Ecto neural progenitor cell (in vitro differentiated cells): ENCODE measurements at regions not wholly inside any gene's neighbourhood (a gene's known extent, or its start where the extent isn't known, plus 50 kb on each side); places are given as distances from the start of the nearest gene placed in this dataset.
"Not testable (repeated sequence)": the region's sequence is repeated elsewhere in the genome, so short reads cannot be mapped to it uniquely, and the experiment has no call there.

ENCODE experiments used
- DNase-seq: peaks from one replicate; pipeline ENCODE4 v3.0.0-alpha.2; 2018; ENCODE audit warnings: low spot score

DNA sequence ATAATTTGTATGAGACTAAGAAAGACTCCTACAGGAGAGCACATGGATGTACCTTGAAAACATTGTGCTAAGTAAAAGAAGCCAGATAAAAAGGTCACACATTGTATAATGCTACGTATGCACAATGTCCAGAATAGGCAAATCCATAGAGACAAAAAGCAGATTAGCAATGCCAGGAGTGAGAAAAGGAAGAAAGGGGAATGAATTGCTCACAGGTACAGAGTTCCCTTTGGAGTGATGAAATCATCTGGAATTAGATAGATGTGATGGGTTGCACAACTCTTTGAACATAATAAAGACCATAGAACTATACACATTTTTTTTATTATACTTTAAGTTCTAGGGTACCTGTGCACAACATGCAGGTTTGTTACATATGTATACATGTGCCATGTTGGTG lies 1218.9 kb upstream of the TMEM132C start:
- no peak for DNase-seq

- not testable (repeated sequence) for DNase-seq
Observed at GRCh38 chr12:127048525-127048924, 1218.4 kb upstream of the TMEM132C start.

DNA sequence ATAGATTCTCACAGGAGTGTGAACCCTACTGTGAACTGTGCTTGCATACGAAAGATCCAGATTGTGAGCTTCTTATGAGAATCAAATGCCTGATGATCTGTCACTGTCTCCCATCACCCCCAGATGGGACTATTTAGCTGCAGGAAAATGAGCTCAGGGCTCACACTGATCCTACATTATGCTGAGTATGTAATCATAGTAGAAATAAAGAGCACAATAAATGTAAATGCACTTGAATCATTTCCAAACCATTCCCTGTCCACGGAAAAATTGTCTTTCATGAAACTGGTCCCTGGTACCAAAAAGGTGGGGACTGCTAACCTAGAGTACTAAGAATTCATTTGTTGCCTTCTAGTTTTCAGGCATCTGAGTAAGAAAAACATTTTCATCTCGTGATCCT lies 1215.8 kb upstream of the TMEM132C start:
- DNase-seq, result no peak

DNA sequence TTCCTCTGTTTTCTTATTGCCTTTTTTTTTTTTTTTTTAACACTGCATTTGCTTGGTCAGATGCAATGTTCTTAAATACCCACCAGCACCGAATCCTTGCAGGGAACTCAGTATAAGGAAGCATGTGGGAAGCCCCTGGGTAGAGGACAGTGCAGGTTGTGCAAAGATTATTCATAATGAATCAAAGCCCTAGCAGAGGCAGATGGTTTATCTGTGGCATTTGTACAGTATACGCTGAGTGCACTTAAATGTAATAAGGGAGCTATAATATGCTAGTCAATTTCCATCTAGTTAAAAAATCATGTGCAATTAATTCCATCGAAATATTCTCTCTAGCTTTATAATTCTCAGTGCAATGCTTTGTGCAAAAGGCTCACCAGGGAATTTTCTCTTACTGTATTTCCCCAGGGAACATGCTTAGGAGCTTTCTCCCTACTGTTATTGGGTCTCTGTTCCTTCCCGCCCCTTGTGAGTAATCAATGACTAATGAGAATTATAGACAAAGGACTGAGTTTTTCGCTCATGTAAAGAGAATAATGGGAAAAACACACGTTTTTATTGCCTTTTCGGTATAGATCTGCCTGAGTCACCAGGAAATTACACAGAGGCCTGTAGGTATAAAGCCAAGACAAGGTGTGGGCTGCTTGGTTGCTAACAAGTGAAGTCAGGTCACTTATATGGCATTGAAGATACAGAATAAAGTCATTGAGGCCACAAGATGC lies 1214.3 kb upstream of the TMEM132C start:
- DNase-seq, result no peak

DNA sequence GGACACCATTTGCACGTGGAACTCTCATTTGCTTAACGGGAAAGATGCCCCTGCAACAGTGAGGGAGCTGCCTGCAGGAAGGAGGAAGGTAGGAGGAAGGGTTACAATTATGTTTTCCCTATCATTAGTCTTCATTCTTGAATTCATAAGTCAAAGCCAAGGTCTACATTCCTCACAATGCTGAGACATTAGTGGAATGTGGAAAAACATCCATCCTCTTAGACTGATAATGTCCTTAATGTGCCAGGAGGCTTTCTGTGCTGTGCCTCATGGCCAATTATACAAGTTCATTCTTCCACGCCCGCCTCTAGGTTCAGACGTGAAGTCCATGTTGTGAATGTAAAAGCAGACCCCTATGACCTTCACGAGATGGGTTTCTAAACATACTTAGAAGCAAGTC lies 1212.4 kb upstream of the TMEM132C start:
- DNase-seq, result no peak

DNA sequence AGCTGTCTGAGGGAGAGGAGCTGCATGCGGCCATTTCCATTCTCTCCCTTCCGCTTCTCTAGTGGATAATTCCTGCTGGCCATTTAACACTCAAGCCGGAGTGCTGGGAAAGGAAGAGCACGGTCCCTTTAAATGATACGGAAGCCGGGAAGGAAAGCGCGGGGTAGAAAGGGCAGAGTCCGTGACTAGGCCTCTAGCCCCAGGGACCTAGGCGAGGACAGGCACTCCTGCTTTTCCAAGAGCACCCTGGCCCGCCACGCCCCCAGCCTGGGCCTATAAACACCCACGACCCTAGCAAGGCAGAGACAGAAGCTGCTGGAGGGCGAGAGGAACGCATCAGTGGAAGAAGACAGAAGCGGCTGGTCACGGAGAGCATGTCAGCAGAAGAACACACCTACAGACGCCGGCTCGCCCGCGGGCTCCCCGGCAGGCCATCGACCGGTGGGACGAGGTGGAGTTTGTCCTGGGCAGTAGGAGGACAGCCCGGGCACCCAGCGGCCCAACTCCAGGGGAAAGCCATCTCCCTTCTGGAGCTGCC lies 1206.6 kb upstream of the TMEM132C start:
- DNase-seq, result no peak

DNA sequence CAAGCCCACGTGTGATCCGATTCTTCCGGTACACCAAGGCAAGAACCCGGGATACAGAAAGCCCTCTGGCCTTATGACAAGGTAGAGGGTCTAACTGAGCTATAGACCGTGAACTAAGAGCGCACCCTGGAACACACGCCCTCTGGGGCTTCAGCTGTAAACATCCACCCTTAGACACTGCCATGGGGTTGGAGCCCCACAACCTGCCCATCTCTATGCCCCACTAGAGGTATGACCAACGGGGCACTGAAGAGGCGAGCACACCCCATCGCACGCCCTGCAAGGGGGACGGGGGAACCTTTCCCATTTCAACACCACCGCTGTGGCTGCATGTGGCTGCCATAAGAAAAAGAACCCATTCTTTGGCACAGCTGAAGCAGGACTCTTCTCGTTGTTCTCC lies 1206.0 kb upstream of the TMEM132C start:
- DNase-seq, result no peak

- DNase-seq, result no peak
Observed at GRCh38 chr12:127063339-127064072, 1203.5 kb upstream of the TMEM132C start.

GRCh38 chr12:127064207-127064606 lies 1202.8 kb upstream of the TMEM132C start:
- no peak for DNase-seq

- DNase-seq, result no peak
Observed at GRCh38 chr12:127065595-127065994, 1201.4 kb upstream of the TMEM132C start.

DNA sequence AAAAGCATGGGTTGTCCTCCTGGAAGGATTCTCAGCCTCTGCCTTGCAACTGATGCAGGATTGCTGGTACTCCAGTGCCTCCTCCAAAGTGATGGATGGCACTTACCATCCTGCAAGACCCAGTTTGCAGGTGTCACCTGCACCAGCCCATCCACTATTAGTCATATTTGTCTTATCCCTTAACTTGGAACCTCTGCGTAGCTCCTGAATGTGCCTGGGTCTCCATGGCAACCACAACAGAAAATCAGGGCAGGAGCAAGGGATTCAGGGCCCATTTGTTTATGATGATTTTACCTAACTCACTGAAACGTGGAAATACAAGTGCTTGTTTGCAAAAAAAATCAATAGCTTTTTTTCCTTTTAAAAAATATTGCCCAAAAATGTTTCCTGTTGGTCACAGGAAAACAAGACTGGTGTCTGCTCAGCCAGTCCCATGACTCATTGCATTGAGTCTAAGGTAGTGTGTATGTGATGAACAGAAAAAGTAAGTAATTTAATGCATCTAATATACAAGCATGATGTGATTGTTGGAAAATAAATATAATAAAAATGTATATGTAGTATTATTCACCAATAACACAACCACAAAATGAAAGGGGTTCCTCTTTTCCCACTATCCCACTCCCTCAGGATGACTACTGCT lies 1196.3 kb upstream of the TMEM132C start:
- no peak for DNase-seq

- DNase-seq, result no peak
Observed at GRCh38 chr12:127074161-127074560, 1192.8 kb upstream of the TMEM132C start.

- no peak for DNase-seq
Observed at GRCh38 chr12:127075981-127076380, 1191.0 kb upstream of the TMEM132C start.

GRCh38 chr12:127077262-127078045 lies 1189.5 kb upstream of the TMEM132C start:
- no peak for DNase-seq

GRCh38 chr12:127078577-127079350 lies 1188.2 kb upstream of the TMEM132C start:
- DNase-seq, result no peak

- no peak for DNase-seq
Observed at GRCh38 chr12:127079636-127080035, 1187.3 kb upstream of the TMEM132C start.

- DNase-seq, result no peak
Observed at GRCh38 chr12:127081058-127081457, 1185.9 kb upstream of the TMEM132C start.

DNA sequence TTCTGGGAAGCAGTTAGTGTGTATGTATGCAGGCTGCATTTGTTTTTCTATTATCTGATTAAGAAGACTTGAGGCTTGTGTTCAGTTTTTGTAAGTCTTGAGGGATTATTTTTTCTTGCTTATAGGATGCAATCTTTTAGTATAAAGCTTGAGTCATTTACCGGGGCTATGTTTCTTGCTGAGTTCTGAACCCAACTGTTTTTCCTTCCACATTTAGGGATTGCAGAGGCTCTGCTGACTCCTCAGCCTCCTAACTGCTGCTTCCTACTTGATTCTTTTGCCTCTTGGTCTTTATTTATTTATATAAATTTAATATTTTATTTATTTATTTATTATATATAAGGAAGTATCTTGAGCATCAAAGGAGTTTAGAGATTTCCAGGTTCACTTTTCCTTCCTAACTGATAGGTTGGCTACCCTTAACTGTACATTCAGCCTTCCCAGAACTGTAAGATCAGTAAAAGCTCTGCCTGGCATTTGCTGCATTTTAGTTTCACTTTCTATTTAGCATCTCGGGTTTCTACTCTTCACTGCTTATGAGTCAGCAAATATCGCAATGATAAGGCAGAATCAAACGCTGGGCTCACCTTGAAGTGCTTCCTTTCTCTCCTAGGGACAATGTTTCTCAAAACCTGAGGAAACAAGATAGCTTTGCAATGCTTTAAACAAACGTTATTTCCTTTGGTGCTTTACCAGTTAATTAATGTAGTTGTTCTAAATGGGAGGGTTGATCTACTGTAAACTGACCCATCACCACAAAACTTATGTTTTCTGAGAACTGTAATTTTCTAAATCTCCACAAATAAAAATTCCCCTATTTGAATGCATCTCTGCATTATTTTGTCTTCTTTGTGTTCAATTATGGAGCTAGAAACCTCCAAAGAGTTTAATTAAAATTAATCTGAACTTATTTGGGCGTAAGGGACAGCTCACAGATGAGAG lies 1183.7 kb upstream of the TMEM132C start:
- DNase-seq, result no peak

DNA sequence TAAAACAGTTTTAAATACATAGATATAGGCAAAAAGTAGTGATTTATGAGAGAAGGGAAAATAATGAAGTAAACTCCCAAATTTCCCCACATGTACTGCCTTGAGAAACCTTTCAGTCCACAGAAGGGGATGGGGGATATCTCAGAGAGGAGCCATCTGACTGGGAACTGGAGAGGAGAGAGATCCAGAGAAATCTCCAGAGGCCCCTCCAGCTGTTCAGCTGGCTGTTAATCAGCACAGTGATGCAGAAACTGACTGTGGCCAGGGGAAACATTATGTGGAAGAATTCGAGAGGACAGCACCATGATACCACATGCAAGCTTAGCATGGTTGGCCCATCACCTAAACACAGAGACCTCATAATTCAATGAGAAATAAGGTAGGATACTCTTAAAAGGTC lies 1165.9 kb upstream of the TMEM132C start:
- DNase-seq, result no peak

- no peak for DNase-seq
Observed at GRCh38 chr12:127106041-127106440, 1160.9 kb upstream of the TMEM132C start.
